Psoas muscle (tissue), 7 donors: ENCODE measurements at regions not wholly inside any gene's neighbourhood (a gene's known extent, or its start where the extent isn't known, plus 50 kb on each side); places are given as distances from the start of the nearest gene placed in this dataset.

ENCODE experiments used
- ATAC-seq, 4 donors: fragments of 200-7000 bp; cut with Tn5 transposase; one replicate each; pipeline ENCODE4 v1.9.1; 2020; ENCODE audit warnings: moderate library complexity in 3 of 4, mild to moderate bottlenecking in 2 of 4
- DNase-seq, 2 donors: peaks; one replicate each; pipeline ENCODE4 v3.0.0-alpha.2; 2020
- H3K27ac ChIP-seq: fragments of 200-600 bp; one replicate; pipeline ENCODE4 v1.8.0; 2022
- H3K27me3 ChIP-seq, 3 donors: fragments of 200-600 bp in 1 of 3; one replicate each; pipeline versions ENCODE4 v1.6.1 to v1.8.0; 2013 to 2022; ENCODE audit warnings: low read length in 2 of 3, mild to moderate bottlenecking in 2 of 3, moderate library complexity in 1 of 3; ENCODE audit not compliant: insufficient read depth in 3 of 3
- H3K36me3 ChIP-seq, 2 donors: fragments of 200-600 bp in 1 of 2; one replicate each; pipeline versions ENCODE4 v1.6.1 to v1.8.0; 2013 to 2022; ENCODE audit warnings: low read depth in 1 of 2, mild to moderate bottlenecking in 1 of 2, moderate library complexity in 1 of 2; ENCODE audit not compliant: insufficient read depth in 1 of 2
- H3K4me1 ChIP-seq: fragments of 200-600 bp; one replicate; pipeline ENCODE4 v1.8.0; 2022
- H3K4me3 ChIP-seq: fragments of 200-600 bp; one replicate; pipeline ENCODE4 v1.8.0; 2022; ENCODE audit warnings: mild to moderate bottlenecking
- H3K9me3 ChIP-seq: fragments of 200-600 bp; one replicate; pipeline ENCODE4 v1.8.0; 2022
- CTCF ChIP-seq: fragments of 200-600 bp; IDR thresholded peaks from one replicate; pipeline ENCODE4 v1.8.0; 2022; ENCODE audit warnings: antibody characterized with exemption
- WGBS, 3 donors: extraction: QIAGEN DNeasy Blood & Tissue Kit; methylation state at CpG; one replicate each; pipeline versions ENCODE4 v1.1.6 to v1.1.7; 2013; 5-methylcytosine and 5-hydroxymethylcytosine counted together
- intact Hi-C, 2 donors: fragments of 100-400 bp; cut with DNase I; formaldehyde crosslinking; loops; one replicate each; pipeline versions ENCODE4 v1.11.0 to v1.14.2; 2022
- donor health status: healthy with polysubstance abuse.
- donor health status: DM: no; HTN: no; CAD: no; lungs with moderate emphysema.
- donor health status: Bipolar disorder and iron deficiency.
- donor health status: healthy.
- donor health status: DM: yes; HTN: yes; CAD: no.
- donor health status: DM: no; HTN: no; CAD: no.
- donor health status: DM: yes; HTN: yes; CAD: no.

- DNase-seq (no peak), ATAC-seq (no peak)
- Histone ChIP-seq H3K9me3 (no peaks in the 10 kb centered on the region), H3K27me3 (no peaks in the 10 kb centered on the region), H3K27ac (no peak overlapping the region), H3K36me3 (no peaks in the 10 kb centered on the region), H3K4me1 (no peaks in the 10 kb centered on the region), H3K4me3 (no peak overlapping the region)
- 31 to 39% (median 33%) methylated on average over 4 of the region's 4 CpGs for whole genome bisulfite sequencing, 3 donors
- TF ChIP-seq CTCF = no peak
- intact Hi-C loops = no loop called here
These were observed 75.9 kb upstream of the SP8 start for GRCh38 chr7:20862554-20862953.

- Histone ChIP-seq H3K27me3 (no peaks in the 10 kb centered on the region), H3K27ac (no peak overlapping the region), H3K4me1 (no peaks in the 10 kb centered on the region), H3K9me3 (no peaks in the 10 kb centered on the region), H3K4me3 (no peak overlapping the region), H3K36me3 (no peaks in the 10 kb centered on the region)
- no peak for ATAC-seq
- no peak for DNase-seq
- intact Hi-C loops = no loop called here
- TF ChIP-seq CTCF = no peak
- WGBS, 3 donors = 88 to 94% (median 89%) methylated on average over 3 of the region's 3 CpGs
These were observed 77.5 kb upstream of the SP8 start for GRCh38 chr7:20864221-20864620.

- Histone ChIP-seq H3K27me3 (no peaks in the 10 kb centered on the region), H3K4me1 (no peaks in the 10 kb centered on the region), H3K4me3 (no peak overlapping the region), H3K9me3 (no peaks in the 10 kb centered on the region), H3K27ac (no peak overlapping the region), H3K36me3 (no peaks in the 10 kb centered on the region)
- intact Hi-C loops = no loop called here
- ATAC-seq = no peak
- WGBS, 3 donors = 73 to 77% (median 75%) methylated on average over 6 of the region's 6 CpGs
- TF ChIP-seq CTCF = no peak
- DNase-seq = no peak
These were observed 79.0 kb upstream of the SP8 start for GRCh38 chr7:20865684-20866083.

GRCh38 chr7:20870977-20871376 lies 84.3 kb upstream of the SP8 start:
- 90 to 97% (median 92%) methylated on average over 2 of the region's 2 CpGs for WGBS, 3 donors
- H3K9me3 ChIP-seq = no peaks in the 10 kb centered on the region
- no peak overlapping the region for H3K4me3 ChIP-seq
- no peaks in the 10 kb centered on the region for H3K4me1 ChIP-seq
- no peak for TF ChIP-seq CTCF
- no peaks in the 10 kb centered on the region for H3K36me3 ChIP-seq
- no peaks in the 10 kb centered on the region for H3K27me3 ChIP-seq
- H3K27ac ChIP-seq = no peak overlapping the region
- DNase-seq = no peak
- ATAC-seq = no peak
- intact Hi-C loops = no loop called here

- Histone ChIP-seq H3K27ac (no peak overlapping the region), H3K27me3 (no peaks in the 10 kb centered on the region), H3K9me3 (no peaks in the 10 kb centered on the region), H3K36me3 (no peaks in the 10 kb centered on the region), H3K4me3 (no peak overlapping the region), H3K4me1 (no peaks in the 10 kb centered on the region)
- WGBS, 3 donors = 69 to 77% (median 77%) methylated on average over 1 of the region's 1 CpG
- intact Hi-C loops = no loop called here
- DNase-seq = no peak
- TF ChIP-seq CTCF = no peak
- ATAC-seq = no peak
These were observed 106.1 kb upstream of the SP8 start for GRCh38 chr7:20892776-20893175.
